HG03039 (cell line): ENCODE measurements at regions not wholly inside any gene's neighbourhood (a gene's known extent, or its start where the extent isn't known, plus 50 kb on each side); places are given as distances from the start of the nearest gene placed in this dataset.
"Not testable (repeated sequence)": the region's sequence is repeated elsewhere in the genome, so short reads cannot be mapped to it uniquely, and the experiment has no call there.

Experiments used
- ATAC-seq: cut with Tn5 transposase; IDR thresholded peaks from one replicate; pipeline ENCODE4 v1.9.1; 2021; ENCODE audit warnings: mild to moderate bottlenecking, moderate library complexity; ENCODE audit not compliant: unreplicated experiment

- no peak for ATAC-seq
Measured at GRCh38 chr16:63481060-63481459, 1444.8 kb upstream of the CDH8 start.

GRCh38 chr16:63473725-63474124 is 1437.5 kb upstream of the CDH8 start:
- no peak for ATAC-seq

- no peak for ATAC-seq
Measured at GRCh38 chr16:63467513-63467912, 1431.3 kb upstream of the CDH8 start.

DNA sequence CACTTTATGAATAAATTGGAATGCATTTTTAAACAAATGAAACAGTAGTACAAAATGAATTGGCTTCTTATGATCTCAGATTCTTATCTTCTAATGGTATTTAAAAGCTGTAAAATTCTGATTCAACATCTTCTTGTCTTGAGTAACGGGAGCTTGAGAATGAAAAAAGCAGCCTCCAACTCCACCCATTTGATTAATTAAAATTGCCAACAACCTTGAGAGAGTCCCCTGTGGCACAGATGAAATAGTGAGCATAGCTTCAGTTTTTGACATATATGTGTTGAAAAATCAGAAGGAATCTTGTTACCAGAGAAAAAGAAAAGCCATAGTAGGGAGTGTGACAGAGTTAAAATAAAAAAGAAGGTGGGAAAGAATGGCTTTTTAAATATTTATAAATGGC is 1426.1 kb upstream of the CDH8 start:
- ATAC-seq = no peak

DNA sequence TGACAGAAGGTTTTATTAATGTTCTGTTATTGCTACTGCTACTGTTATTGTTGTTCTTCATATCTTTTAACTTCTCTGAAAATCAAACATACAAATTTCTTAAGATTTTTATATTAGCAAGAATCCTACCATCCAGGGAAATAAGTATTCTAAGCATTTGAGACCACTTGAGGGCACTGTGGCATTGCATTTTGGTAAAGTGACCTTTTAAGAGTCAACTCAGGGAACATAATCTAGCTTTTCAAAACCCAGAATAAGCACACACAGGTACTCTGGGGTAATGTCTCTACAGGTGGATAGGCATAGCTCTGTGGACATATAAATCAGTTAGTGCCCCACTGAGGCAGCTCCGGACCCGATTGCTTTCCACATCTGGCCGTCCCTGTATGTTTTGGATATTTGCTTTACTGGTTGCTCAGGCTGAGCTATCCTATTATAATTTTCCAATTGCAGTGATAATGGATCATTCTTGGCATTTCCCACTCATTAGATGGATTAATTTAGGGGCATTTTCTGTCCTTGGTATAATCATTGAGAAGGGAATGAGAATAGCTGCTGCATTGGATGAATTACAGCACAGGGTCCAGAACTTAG is 1425.1 kb upstream of the CDH8 start:
- no peak for ATAC-seq

DNA sequence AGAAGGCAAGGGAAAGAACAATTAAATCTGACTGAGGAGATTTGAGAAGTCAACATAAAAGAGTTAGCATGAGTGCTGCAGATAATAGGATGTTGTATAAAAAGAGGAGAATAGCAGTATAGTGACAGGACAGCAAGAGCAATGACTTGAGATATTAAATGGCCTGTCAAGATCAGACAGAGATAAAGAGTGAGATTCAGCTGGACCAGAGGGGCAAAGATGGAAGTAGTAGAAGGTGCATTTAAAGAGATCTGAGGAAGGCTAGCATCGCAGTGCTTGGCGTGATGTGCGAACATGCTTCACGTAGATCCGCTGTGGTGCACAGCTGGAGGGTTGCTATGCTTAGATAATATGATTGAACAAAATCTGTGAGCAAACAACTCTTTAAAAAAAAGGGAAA is 1422.6 kb upstream of the CDH8 start:
- ATAC-seq = no peak

DNA sequence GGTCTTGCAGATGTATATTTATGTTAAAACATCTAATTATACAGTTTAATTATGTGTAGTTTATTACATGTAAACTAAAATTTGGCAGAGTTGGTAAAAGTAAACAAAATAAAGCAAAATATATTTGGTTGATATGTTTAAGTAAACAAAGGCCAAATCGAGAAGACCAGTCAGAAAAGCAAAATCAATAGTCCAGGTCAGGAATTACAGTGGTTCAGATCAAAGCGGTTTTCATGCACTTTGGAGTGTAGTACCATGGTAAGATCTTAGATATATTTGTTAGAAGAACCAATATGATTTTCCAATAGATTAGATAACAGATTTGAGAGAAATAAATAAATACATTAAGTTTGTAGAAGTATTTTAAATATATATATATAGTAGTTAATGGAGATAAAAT is 1421.6 kb upstream of the CDH8 start:
- no peak for ATAC-seq

DNA sequence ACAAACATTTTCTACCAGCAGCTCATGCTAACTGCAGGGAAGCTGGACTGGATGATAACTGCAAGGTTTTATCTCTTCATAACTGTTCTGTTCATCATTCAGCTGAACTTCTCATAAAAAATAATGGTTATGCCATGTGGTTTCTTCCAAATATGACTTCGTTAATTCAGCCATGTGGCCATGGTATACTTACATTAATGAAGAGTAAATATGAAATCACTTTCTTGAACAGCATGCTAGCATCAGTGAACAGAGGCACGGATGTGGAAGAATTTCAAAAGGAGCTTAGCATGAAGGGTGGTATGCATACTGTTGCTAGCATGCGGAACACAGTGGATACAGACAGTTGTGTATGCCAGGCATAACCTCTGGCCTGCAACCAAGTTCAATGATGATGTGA is 1417.0 kb upstream of the CDH8 start:
- ATAC-seq = no peak

GRCh38 chr16:63447121-63447520 is 1410.9 kb upstream of the CDH8 start:
- ATAC-seq = no peak

DNA sequence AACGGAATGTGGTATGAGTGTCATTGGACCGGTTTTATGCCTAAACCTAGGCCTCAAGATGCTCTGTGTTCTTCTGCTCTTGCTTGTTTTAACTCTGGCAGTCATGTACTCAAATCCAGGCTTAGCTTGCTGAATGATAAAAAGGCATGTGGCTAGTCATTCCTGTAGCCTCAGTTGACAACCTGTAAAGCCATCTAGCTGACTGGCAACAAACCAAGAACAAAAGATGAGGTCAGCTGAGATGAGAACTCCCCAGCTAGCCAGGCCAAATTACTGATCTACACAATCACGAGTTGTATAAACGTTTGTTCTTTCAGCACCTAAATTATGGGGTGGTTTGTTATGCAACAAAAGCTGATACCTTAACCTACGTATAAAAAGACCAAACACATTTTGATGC is 1406.0 kb upstream of the CDH8 start:
- ATAC-seq = no peak

- ATAC-seq = no peak
Measured at GRCh38 chr16:63426275-63426870, 1390.1 kb upstream of the CDH8 start.

DNA sequence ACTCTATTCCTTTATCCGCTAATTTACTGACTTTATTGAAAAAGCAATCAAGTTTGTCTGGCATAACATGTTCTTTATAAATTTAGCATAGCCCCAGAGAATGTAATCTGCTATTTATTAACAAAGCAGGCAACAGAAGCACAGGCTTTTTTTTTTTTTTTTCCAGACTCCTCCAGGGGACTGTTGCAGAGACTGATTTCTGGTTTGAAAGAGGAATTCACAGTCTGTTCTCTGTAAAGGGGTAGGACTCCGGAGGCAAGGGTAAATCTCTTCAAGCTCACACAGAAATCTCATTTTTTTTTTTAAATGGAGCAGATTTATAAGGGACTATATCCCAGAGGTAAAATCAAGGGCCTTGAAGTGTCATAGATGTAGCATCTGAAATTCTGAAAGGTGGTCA is 1386.5 kb upstream of the CDH8 start:
- ATAC-seq = no peak

- no peak for ATAC-seq
Measured at GRCh38 chr16:63416712-63417111, 1380.5 kb upstream of the CDH8 start.

- ATAC-seq = no peak
Measured at GRCh38 chr16:63415014-63415413, 1378.8 kb upstream of the CDH8 start.

DNA sequence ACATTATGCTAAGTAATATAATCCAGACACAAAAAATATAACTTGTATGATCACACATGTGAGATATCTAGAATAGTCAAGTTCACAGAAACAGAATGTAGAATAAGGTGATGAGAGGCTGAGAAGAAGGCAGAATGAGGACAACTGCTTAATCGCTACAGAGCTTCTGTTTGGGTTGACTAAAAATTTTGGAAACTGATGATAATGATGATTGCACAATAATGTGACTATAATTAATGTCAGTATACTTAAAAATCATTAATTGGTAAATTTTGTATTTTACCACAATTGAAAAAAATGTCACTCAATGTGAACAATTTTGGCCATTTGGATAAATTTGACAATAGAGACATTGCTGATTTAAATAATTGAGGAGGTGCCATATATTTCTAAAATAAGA is 1374.4 kb upstream of the CDH8 start:
- ATAC-seq = no peak

GRCh38 chr16:63403792-63404191 is 1367.6 kb upstream of the CDH8 start:
- no peak for ATAC-seq

DNA sequence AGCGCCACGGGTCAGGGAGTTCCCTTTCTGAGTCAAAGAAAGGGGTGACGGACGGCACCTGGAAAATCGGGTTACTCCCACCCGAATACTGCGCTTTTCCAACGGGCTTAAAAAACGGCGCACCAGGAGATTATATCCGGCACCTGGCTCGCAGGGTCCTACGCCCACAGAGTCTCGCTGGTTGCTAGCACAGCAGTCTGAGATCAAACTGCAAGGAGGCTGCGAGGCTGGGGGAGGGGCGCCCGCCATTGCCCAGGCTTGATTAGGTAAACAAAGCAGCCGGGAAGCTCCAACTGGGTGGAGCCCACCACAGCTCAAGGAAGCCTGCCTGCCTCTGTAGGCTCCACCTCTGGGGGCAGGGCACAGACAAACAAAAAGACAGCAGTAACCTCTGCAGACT is 1352.0 kb upstream of the CDH8 start:
- ATAC-seq = not testable (repeated sequence)

DNA sequence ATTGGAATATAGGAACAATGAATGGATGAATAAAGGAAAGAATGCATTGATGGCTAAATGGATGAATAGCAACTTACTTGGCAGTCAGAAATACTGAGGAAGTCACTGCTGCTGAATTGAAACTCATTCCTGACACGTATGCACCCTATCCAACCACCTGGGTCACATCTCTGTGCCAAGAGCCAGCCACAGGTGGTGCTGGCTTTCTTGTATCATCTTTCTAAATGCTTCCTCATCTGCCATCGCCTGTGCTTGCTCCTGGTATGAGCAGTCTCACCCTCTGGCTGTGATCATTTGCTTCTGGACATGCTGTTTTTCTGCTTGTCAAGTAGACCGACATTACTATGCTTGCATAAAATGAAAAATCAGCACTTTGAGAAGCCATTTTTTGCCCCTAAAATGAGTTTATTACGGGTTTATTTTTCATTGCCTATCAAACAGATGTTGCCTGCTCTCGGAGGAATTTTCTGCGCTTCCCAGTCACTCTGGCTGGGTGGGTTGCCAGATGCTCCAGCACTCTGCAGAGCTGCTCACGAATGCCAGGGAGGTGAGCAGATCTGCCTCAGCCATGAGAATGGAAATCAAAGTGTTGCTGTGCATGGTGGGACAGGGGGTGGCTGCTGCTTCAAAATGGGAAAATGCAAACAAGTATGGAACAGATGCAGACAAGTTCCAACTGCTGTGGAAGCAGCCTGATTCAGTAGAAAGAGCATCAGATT is 1349.6 kb upstream of the CDH8 start:
- no peak for ATAC-seq

DNA sequence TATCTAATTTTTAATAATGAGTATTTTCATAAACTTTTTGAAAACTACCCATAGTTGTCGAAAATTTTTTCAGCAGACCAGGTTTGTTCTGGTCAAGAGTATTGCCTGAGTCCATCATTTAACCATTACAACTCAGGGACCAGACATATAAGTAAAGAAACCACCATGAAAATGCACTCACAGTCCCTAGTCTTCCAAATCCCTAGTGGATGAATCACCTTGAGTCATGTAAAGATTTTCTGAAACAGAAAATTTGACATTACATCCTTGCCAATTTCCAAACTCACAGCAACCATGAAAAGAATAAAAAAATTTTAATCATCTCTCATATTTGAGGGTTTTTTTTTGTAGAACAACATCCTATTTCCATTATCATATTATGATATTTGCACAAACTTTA is 1337.5 kb upstream of the CDH8 start:
- no peak for ATAC-seq

GRCh38 chr16:63372815-63373214 is 1336.6 kb upstream of the CDH8 start:
- no peak for ATAC-seq

GRCh38 chr16:63372283-63372682 is 1336.0 kb upstream of the CDH8 start:
- no peak for ATAC-seq

GRCh38 chr16:63365649-63366304 is 1329.5 kb upstream of the CDH8 start:
- no peak for ATAC-seq
